ENCODE measurements at regions not wholly inside any gene's neighbourhood (a gene's known extent, or its start where the extent isn't known, plus 50 kb on each side); places are given as distances from the start of the nearest gene placed in this dataset.
A peak's percentile ranks its signal among the peaks of the same experiment; 100 is the strongest.

DNA sequence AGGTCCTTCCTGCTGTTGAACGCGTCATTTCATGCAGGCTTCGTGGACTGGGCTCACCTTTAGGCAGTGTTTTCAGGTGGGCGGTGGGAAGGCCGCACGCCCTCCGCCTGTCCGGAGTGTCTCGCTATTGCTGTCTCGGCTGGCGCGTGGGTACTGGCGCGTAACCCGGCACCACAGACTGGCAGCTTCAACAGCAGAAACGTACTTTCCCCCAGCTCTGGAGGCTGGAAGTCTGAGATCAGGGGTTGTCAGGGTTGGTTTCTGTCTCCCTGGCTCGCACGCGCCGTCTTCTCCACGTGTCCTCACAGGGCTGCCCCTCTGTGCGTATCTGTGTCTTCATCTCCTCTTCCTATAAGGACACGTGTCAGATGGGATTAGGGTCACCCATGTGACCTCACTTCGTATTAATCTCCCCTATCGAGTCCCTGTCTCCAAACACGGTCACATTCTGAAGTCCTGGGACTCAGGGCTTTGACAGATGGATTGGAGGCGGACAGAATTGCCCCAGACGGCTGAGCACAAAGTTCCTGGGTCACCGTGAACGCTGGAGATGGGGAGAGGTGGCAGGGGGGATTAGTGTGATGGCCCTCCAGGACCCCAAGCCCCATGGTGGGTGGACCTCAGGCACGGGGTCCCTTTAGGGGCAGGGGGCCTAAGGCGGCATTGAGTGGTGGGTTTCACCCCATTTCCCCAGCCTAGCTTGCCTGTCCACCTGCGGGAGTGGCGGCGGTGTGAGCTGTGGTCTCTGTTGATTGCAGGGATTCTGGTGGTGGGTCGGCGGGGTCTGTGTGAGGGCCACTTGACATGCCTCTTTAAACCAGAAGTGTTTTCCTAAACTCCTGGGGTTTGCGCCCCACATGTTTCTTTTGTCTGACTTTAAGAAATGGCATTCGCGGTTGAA lies 83.4 kb upstream of the LRPAP1 start:
- Histone ChIP-seq H2BK12ac (ENCODE audit: low read length) (no peak overlapping the region), H3K9ac (ENCODE audit: low read length) (no peak overlapping the region), H3K4me2 (ENCODE audit: low read length) (no peak overlapping the region), H3K79me1 (ENCODE audit: low read length) (no peaks in the 10 kb centered on the region), H3K4me1 (ENCODE audit: control insufficient read depth in 1 of 2, insufficient read depth in 2 of 2, low read length in 2 of 2) (no peaks in the 10 kb centered on the region), H3K36me3 (ENCODE audit: control insufficient read depth in 1 of 2, insufficient read depth in 2 of 2, low read length in 2 of 2) (no peaks in the 10 kb centered on the region), H3K14ac (ENCODE audit: low read length) (no peak overlapping the region), H4K8ac (ENCODE audit: low read depth, low read length) (no peak overlapping the region), H2BK120ac (ENCODE audit: insufficient read depth, low read length, poor library complexity) (no peak overlapping the region), H3K79me2 (ENCODE audit: control insufficient read depth, insufficient read depth, low read length, poor library complexity) (no peaks in the 10 kb centered on the region), H2AFZ (ENCODE audit: insufficient read depth, low read length, poor library complexity) (no peak overlapping the region), H3K27ac (ENCODE audit: low read depth, low read length) (no peak overlapping the region), H2AK5ac (ENCODE audit: low read length) (no peak overlapping the region), H2BK5ac (ENCODE audit: low read depth, low read length, poor library complexity) (no peak overlapping the region), H3K9me3 (ENCODE audit: insufficient read depth, low read depth, low read length) (peaks cover 5% of the 10 kb centered on the region), H3K23ac (ENCODE audit: low read length) (no peak overlapping the region), H4K12ac (ENCODE audit: low read depth, low read length) (no peak overlapping the region), H3K4me3 (ENCODE audit: low read depth, low read length) (no peak overlapping the region), H3K27me3 (ENCODE audit: insufficient read depth, low read length) (no peaks in the 10 kb centered on the region), H3K18ac (ENCODE audit: low read length) (no peak overlapping the region), H3K4ac (ENCODE audit: low read depth, low read length) (no peak overlapping the region), H4K91ac (ENCODE audit: low read depth, low read length) (no peak overlapping the region)
- WGBS (ENCODE audit: extremely low coverage, insufficient coverage, insufficient read length): no CpG with 5 or more reads among the region's 40 CpGs
- DNase-seq: no peak

DNA sequence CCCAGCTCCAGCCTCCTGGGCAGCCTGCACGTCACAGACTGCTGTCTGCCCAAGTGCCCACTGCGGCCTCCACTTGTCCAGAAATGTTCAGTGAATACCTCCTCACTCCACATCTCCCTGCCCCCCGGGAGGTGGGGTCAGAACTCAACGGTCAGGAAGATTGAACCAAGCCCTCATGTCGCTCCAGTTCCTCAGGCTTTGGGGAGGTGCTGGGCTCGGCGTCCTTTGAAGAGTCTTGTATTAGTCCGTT lies 82.4 kb upstream of the LRPAP1 start:
- no peak overlapping the region for H3K4me3 ChIP-seq (ENCODE audit: low read depth, low read length)
- H3K27ac ChIP-seq (ENCODE audit: low read depth, low read length): no peak overlapping the region
- WGBS (ENCODE audit: extremely low coverage, insufficient coverage, insufficient read length): no CpG with 5 or more reads among the region's 8 CpGs

DNA sequence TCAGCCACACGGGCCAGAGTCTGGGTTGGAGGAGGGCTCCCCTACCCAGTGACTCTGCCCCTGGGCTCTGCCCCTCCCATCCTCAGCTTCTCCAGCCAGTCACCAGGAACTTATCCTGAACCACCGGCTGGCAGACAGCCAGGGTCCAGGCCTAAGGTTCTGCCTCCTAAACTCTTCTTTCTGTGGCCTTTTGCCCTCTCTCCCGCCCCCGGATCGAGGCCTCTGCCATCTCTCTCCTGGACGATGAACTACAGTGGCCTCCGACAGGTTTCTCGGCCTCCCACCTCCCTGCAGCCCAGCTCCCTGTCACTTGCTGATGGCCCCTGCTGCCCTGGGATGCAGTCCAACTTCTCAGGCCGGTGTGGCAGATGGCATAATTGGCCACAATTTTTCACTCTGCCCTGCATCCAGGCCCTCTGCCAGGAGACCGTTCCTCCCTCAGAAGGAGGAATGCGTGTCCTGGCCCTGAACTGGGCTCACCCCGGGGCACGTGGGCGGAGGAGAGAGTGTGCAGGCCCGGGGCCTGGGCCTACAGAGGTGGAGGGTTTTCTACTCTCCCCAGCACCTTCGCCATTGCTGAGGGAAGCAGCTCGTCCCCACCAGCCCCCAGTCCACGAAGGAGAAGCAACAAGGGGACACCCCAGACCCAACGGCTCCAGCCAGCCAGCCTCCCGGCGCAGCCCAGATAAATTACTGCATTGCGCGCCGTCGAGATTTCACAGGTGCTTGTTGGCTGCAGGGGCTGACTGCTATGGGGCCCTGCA lies 81.9 kb upstream of the LRPAP1 start:
- no peak overlapping the region for H4K12ac ChIP-seq (ENCODE audit: low read depth, low read length)
- no peak overlapping the region for H3K18ac ChIP-seq (ENCODE audit: low read length)
- no peak overlapping the region for H2AFZ ChIP-seq (ENCODE audit: insufficient read depth, low read length, poor library complexity)
- H3K23ac ChIP-seq (ENCODE audit: low read length): no peak overlapping the region
- H2AK5ac ChIP-seq (ENCODE audit: low read length): no peak overlapping the region
- no peaks in the 10 kb centered on the region for H3K79me1 ChIP-seq (ENCODE audit: low read length)
- no peak overlapping the region for H3K27ac ChIP-seq (ENCODE audit: low read depth, low read length)
- H3K4me2 ChIP-seq (ENCODE audit: low read length): no peak overlapping the region
- H3K4me3 ChIP-seq (ENCODE audit: low read depth, low read length): no peak overlapping the region
- H3K36me3 ChIP-seq (ENCODE audit: control insufficient read depth in 1 of 2, insufficient read depth in 2 of 2, low read length in 2 of 2): no peaks in the 10 kb centered on the region
- no peak overlapping the region for H2BK120ac ChIP-seq (ENCODE audit: insufficient read depth, low read length, poor library complexity)
- no peak overlapping the region for H2BK5ac ChIP-seq (ENCODE audit: low read depth, low read length, poor library complexity)
- no peak for DNase-seq
- H3K14ac ChIP-seq (ENCODE audit: low read length): no peak overlapping the region
- H2BK12ac ChIP-seq (ENCODE audit: low read length): no peak overlapping the region
- H3K9ac ChIP-seq (ENCODE audit: low read length): no peak overlapping the region
- H4K8ac ChIP-seq (ENCODE audit: low read depth, low read length): no peak overlapping the region
- no CpG with 5 or more reads among the region's 25 CpGs for WGBS (ENCODE audit: extremely low coverage, insufficient coverage, insufficient read length)
- H4K91ac ChIP-seq (ENCODE audit: low read depth, low read length): no peak overlapping the region
- H3K79me2 ChIP-seq (ENCODE audit: control insufficient read depth, insufficient read depth, low read length, poor library complexity): no peaks in the 10 kb centered on the region
- no peak overlapping the region for H3K4ac ChIP-seq (ENCODE audit: low read depth, low read length)
- peaks cover 5% of the 10 kb centered on the region for H3K9me3 ChIP-seq (ENCODE audit: insufficient read depth, low read depth, low read length)
- H3K27me3 ChIP-seq (ENCODE audit: insufficient read depth, low read length): no peaks in the 10 kb centered on the region
- H3K4me1 ChIP-seq (ENCODE audit: control insufficient read depth in 1 of 2, insufficient read depth in 2 of 2, low read length in 2 of 2): no peaks in the 10 kb centered on the region

More for the DNA sequence above, 82.4 kb upstream of the LRPAP1 start:
- H3K4ac ChIP-seq (ENCODE audit: low read depth, low read length): no peak overlapping the region
- H3K14ac ChIP-seq (ENCODE audit: low read length): no peak overlapping the region
- peaks cover 5% of the 10 kb centered on the region for H3K9me3 ChIP-seq (ENCODE audit: insufficient read depth, low read depth, low read length)
- H3K79me2 ChIP-seq (ENCODE audit: control insufficient read depth, insufficient read depth, low read length, poor library complexity): no peaks in the 10 kb centered on the region
- H4K91ac ChIP-seq (ENCODE audit: low read depth, low read length): no peak overlapping the region
- DNase-seq: no peak
- no peak overlapping the region for H2BK5ac ChIP-seq (ENCODE audit: low read depth, low read length, poor library complexity)
- H2BK120ac ChIP-seq (ENCODE audit: insufficient read depth, low read length, poor library complexity): no peak overlapping the region
- H3K23ac ChIP-seq (ENCODE audit: low read length): no peak overlapping the region
- no peak overlapping the region for H2AFZ ChIP-seq (ENCODE audit: insufficient read depth, low read length, poor library complexity)
- no peaks in the 10 kb centered on the region for H3K27me3 ChIP-seq (ENCODE audit: insufficient read depth, low read length)
- no peak overlapping the region for H4K12ac ChIP-seq (ENCODE audit: low read depth, low read length)
- H4K8ac ChIP-seq (ENCODE audit: low read depth, low read length): no peak overlapping the region
- no peak overlapping the region for H2BK12ac ChIP-seq (ENCODE audit: low read length)
- H3K4me2 ChIP-seq (ENCODE audit: low read length): no peak overlapping the region
- no peaks in the 10 kb centered on the region for H3K79me1 ChIP-seq (ENCODE audit: low read length)
- H2AK5ac ChIP-seq (ENCODE audit: low read length): no peak overlapping the region
- H3K18ac ChIP-seq (ENCODE audit: low read length): no peak overlapping the region
- H3K9ac ChIP-seq (ENCODE audit: low read length): no peak overlapping the region
- no peaks in the 10 kb centered on the region for H3K4me1 ChIP-seq (ENCODE audit: control insufficient read depth in 1 of 2, insufficient read depth in 2 of 2, low read length in 2 of 2)
- H3K36me3 ChIP-seq (ENCODE audit: control insufficient read depth in 1 of 2, insufficient read depth in 2 of 2, low read length in 2 of 2): no peaks in the 10 kb centered on the region

DNA sequence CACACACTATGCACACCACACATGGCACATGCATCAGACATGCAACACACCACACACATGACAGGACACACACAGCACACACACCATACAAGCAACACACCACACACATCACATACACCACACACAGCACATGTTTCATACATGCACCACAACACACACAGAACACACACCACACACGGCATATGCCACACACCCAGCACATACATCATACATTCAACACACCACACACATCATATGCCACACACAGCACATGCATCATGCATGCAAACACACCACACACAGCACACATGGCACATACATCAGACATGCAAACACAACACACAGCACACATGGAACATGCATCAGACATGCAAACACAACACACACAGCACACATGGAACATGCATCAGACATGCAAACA lies 80.7 kb upstream of the LRPAP1 start:
- H4K12ac ChIP-seq (ENCODE audit: low read depth, low read length): no peak overlapping the region
- no peaks in the 10 kb centered on the region for H3K79me2 ChIP-seq (ENCODE audit: control insufficient read depth, insufficient read depth, low read length, poor library complexity)
- no peak overlapping the region for H4K8ac ChIP-seq (ENCODE audit: low read depth, low read length)
- DNase-seq: no peak
- H3K18ac ChIP-seq (ENCODE audit: low read length): no peak overlapping the region
- peaks cover 5% of the 10 kb centered on the region for H3K9me3 ChIP-seq (ENCODE audit: insufficient read depth, low read depth, low read length)
- no peak overlapping the region for H4K91ac ChIP-seq (ENCODE audit: low read depth, low read length)
- peak overlapping the region; percentile 25 for H3K4me3 ChIP-seq (ENCODE audit: low read depth, low read length)
- no CpG with 5 or more reads among the region's 1 CpG for WGBS (ENCODE audit: extremely low coverage, insufficient coverage, insufficient read length)
- no peak overlapping the region for H2BK120ac ChIP-seq (ENCODE audit: insufficient read depth, low read length, poor library complexity)
- H3K14ac ChIP-seq (ENCODE audit: low read length): no peak overlapping the region
- no peak overlapping the region for H2AK5ac ChIP-seq (ENCODE audit: low read length)
- no peak overlapping the region for H2BK5ac ChIP-seq (ENCODE audit: low read depth, low read length, poor library complexity)
- no peak overlapping the region for H2BK12ac ChIP-seq (ENCODE audit: low read length)
- no peaks in the 10 kb centered on the region for H3K27me3 ChIP-seq (ENCODE audit: insufficient read depth, low read length)
- no peak overlapping the region for H3K4me2 ChIP-seq (ENCODE audit: low read length)
- no peaks in the 10 kb centered on the region for H3K4me1 ChIP-seq (ENCODE audit: control insufficient read depth in 1 of 2, insufficient read depth in 2 of 2, low read length in 2 of 2)
- H3K23ac ChIP-seq (ENCODE audit: low read length): no peak overlapping the region
- H3K4ac ChIP-seq (ENCODE audit: low read depth, low read length): no peak overlapping the region
- H2AFZ ChIP-seq (ENCODE audit: insufficient read depth, low read length, poor library complexity): no peak overlapping the region
- no peaks in the 10 kb centered on the region for H3K79me1 ChIP-seq (ENCODE audit: low read length)
- H3K36me3 ChIP-seq (ENCODE audit: control insufficient read depth in 1 of 2, insufficient read depth in 2 of 2, low read length in 2 of 2): no peaks in the 10 kb centered on the region
- H3K27ac ChIP-seq (ENCODE audit: low read depth, low read length): no peak overlapping the region
- H3K9ac ChIP-seq (ENCODE audit: low read length): no peak overlapping the region

Measured in trophoblast cell (in vitro differentiated cells and primary cell).